Mesenchymal stem cell (in vitro differentiated cells and primary cell): ENCODE measurements at regions not wholly inside any gene's neighbourhood (a gene's known extent, or its start where the extent isn't known, plus 50 kb on each side); places are given as distances from the start of the nearest gene placed in this dataset.

Experiments used
- DNase-seq: peaks from one replicate; pipeline ENCODE4 v3.0.0-alpha.2; 2013
- H2AFZ ChIP-seq: one replicate; pipeline ENCODE4 v1.6.1; 2013; ENCODE audit warnings: low read depth, mild to moderate bottlenecking, control low read depth, inconsistent platforms, low read length, moderate library complexity
- H2AK5ac ChIP-seq: 2 replicates; pipeline ENCODE4 v1.6.1; 2013; ENCODE audit warnings: low read length, moderate library complexity, mild to moderate bottlenecking, inconsistent platforms; ENCODE audit not compliant: severe bottlenecking
- H2BK120ac ChIP-seq: one replicate; pipeline ENCODE4 v1.6.1; 2013; ENCODE audit warnings: low read depth, mild to moderate bottlenecking, inconsistent platforms, low read length, moderate library complexity
- H2BK12ac ChIP-seq, 2 experiments: one replicate each; pipeline ENCODE4 v1.6.1; 2013; ENCODE audit warnings: inconsistent platforms in 2 of 2, low read length in 2 of 2, mild to moderate bottlenecking in 2 of 2, moderate library complexity in 2 of 2, control low read depth in 1 of 2
- H2BK15ac ChIP-seq: one replicate; pipeline ENCODE4 v1.6.1; 2013; ENCODE audit warnings: mild to moderate bottlenecking, low read depth, inconsistent platforms; ENCODE audit not compliant: poor library complexity, severe bottlenecking
- H2BK5ac ChIP-seq: 2 replicates; pipeline ENCODE4 v1.6.1; 2013; ENCODE audit warnings: low read depth, mild to moderate bottlenecking, low read length, control low read depth, inconsistent platforms; ENCODE audit not compliant: poor library complexity, severe bottlenecking
- H3K14ac ChIP-seq, 2 experiments: one replicate each; pipeline ENCODE4 v1.6.1; 2013; ENCODE audit warnings: inconsistent platforms in 2 of 2, low read length in 2 of 2, control low read depth in 1 of 2, mild to moderate bottlenecking in 1 of 2, moderate library complexity in 1 of 2
- H3K18ac ChIP-seq, 2 experiments: one replicate each; pipeline ENCODE4 v1.6.1; 2013; ENCODE audit warnings: inconsistent platforms in 2 of 2, low read length in 2 of 2, control low read depth in 1 of 2, low read depth in 1 of 2, mild to moderate bottlenecking in 1 of 2
- H3K23ac ChIP-seq, 2 experiments: one replicate each; pipeline ENCODE4 v1.6.1; 2013; ENCODE audit warnings: inconsistent platforms in 2 of 2, low read length in 2 of 2, mild to moderate bottlenecking in 2 of 2, moderate library complexity in 2 of 2, control low read depth in 1 of 2
- H3K27ac ChIP-seq: 2 replicates; pipeline ENCODE4 v1.5.1; 2013; ENCODE audit warnings: mild to moderate bottlenecking, moderate library complexity, low read length, control low read depth, inconsistent platforms; ENCODE audit not compliant: poor library complexity, severe bottlenecking
- H3K27me3 ChIP-seq, 2 experiments: 2 replicates each; pipeline versions ENCODE4 v1.6.1 to v1.7.0; 2013; ENCODE audit warnings: low read length in 2 of 2, mild to moderate bottlenecking in 2 of 2, moderate library complexity in 2 of 2, control low read depth in 1 of 2, inconsistent platforms in 1 of 2; ENCODE audit not compliant: control insufficient read depth in 1 of 2, insufficient read depth in 1 of 2
- H3K36me3 ChIP-seq, 2 experiments: 2 replicates each; pipeline versions ENCODE4 v1.6.1 to v1.7.0; 2013; ENCODE audit warnings: low read length in 2 of 2, control low read depth in 1 of 2, inconsistent platforms in 1 of 2, low read depth in 1 of 2, mild to moderate bottlenecking in 1 of 2; ENCODE audit not compliant: insufficient read depth in 2 of 2, control insufficient read depth in 1 of 2
- H3K4ac ChIP-seq, 2 experiments: one replicate each; pipeline ENCODE4 v1.6.1; 2013; ENCODE audit warnings: inconsistent platforms in 2 of 2, low read length in 2 of 2, mild to moderate bottlenecking in 2 of 2, moderate library complexity in 2 of 2, control low read depth in 1 of 2, low read depth in 1 of 2
- H3K4me1 ChIP-seq: 2 replicates; pipeline ENCODE4 v1.6.1; 2013; ENCODE audit warnings: low read depth, low read length, control low read depth; ENCODE audit not compliant: control insufficient read depth, insufficient read depth
- H3K4me2 ChIP-seq: 2 replicates; pipeline ENCODE4 v1.6.1; 2013; ENCODE audit warnings: low read length, mild to moderate bottlenecking, inconsistent platforms; ENCODE audit not compliant: poor library complexity, severe bottlenecking
- H3K4me3 ChIP-seq, 2 experiments: 2 replicates each; pipeline versions ENCODE4 v1.5.1 to v1.7.0; 2013; ENCODE audit warnings: low read length in 2 of 2, mild to moderate bottlenecking in 2 of 2, control low read depth in 1 of 2, low read depth in 1 of 2; ENCODE audit not compliant: insufficient read depth in 1 of 2
- H3K79me1 ChIP-seq: replicated peaks from 2 replicates; pipeline ENCODE4 v1.6.1; 2013; ENCODE audit warnings: mild to moderate bottlenecking, control low read depth, low read length, inconsistent platforms; ENCODE audit not compliant: poor library complexity, severe bottlenecking
- H3K9ac ChIP-seq: 2 replicates; pipeline ENCODE4 v1.7.0; 2013; ENCODE audit warnings: mild to moderate bottlenecking, low read length, moderate library complexity
- H3K9me3 ChIP-seq: 2 replicates; pipeline ENCODE4 v1.7.0; 2013; ENCODE audit warnings: mild to moderate bottlenecking, low read length; ENCODE audit not compliant: control insufficient read depth
- H4K8ac ChIP-seq: one replicate; pipeline ENCODE4 v1.6.1; 2013; ENCODE audit warnings: inconsistent platforms, mild to moderate bottlenecking, low read length, moderate library complexity
- H4K91ac ChIP-seq: one replicate; pipeline ENCODE4 v1.6.1; 2013; ENCODE audit warnings: mild to moderate bottlenecking, low read length, inconsistent platforms
- WGBS: methylation state at CpG from one replicate; pipeline ENCODE4 v1.1.7; 2013; ENCODE audit warnings: mixed read lengths; 5-methylcytosine and 5-hydroxymethylcytosine counted together

- Histone ChIP-seq H3K18ac (no peak overlapping the region), H2BK5ac (no peak overlapping the region), H2AK5ac (no peak overlapping the region), H3K4me1 (no peaks in the 10 kb centered on the region), H2BK120ac (no peak overlapping the region), H4K8ac (no peak overlapping the region), H3K27me3 (no peaks in the 10 kb centered on the region), H3K14ac (no peak overlapping the region), H3K4me2 (no peak overlapping the region), H3K9ac (no peak overlapping the region), H3K23ac (no peak overlapping the region), H2BK15ac (no peak overlapping the region), H3K9me3 (no peaks in the 10 kb centered on the region), H4K91ac (no peak overlapping the region), H2AFZ (no peak overlapping the region), H2BK12ac (no peak overlapping the region), H3K4me3 (no peak overlapping the region), H3K27ac (no peak overlapping the region), H3K79me1 (no peaks in the 10 kb centered on the region), H3K36me3 (no peaks in the 10 kb centered on the region), H3K4ac (no peak overlapping the region)
- DNase-seq: peak; percentile 44
Measured at GRCh38 chr6:74071214-74071613, 375.2 kb downstream of the CD109 start.

GRCh38 chr6:74070711-74071110 is 374.7 kb downstream of the CD109 start:
- Histone ChIP-seq H4K8ac (no peak overlapping the region), H3K27ac (no peak overlapping the region), H3K14ac (no peak overlapping the region), H3K4me3 (no peak overlapping the region), H3K4me1 (no peaks in the 10 kb centered on the region), H3K4ac (no peak overlapping the region), H2AFZ (no peak overlapping the region), H3K27me3 (no peaks in the 10 kb centered on the region), H3K4me2 (no peak overlapping the region), H3K23ac (no peak overlapping the region), H2BK12ac (no peak overlapping the region), H2AK5ac (no peak overlapping the region), H2BK5ac (no peak overlapping the region), H2BK15ac (no peak overlapping the region), H3K9ac (peak overlapping the region; percentile 23), H3K18ac (no peak overlapping the region), H2BK120ac (no peak overlapping the region), H3K79me1 (no peaks in the 10 kb centered on the region), H3K9me3 (no peaks in the 10 kb centered on the region), H3K36me3 (no peaks in the 10 kb centered on the region), H4K91ac (no peak overlapping the region)
- no CpG with 5 or more reads among the region's 1 CpG for WGBS
- no peak for DNase-seq

- 0% methylated on average over 1 of the region's 1 CpG for WGBS
- Histone ChIP-seq H2AFZ (no peak overlapping the region), H3K23ac (no peak overlapping the region)
Measured at GRCh38 chr6:74070091-74070490, 374.1 kb downstream of the CD109 start.

GRCh38 chr6:74069089-74069581 is 373.1 kb downstream of the CD109 start:
- H3K79me1 ChIP-seq: no peaks in the 10 kb centered on the region
- no peaks in the 10 kb centered on the region for H3K4me1 ChIP-seq
- no peak overlapping the region for H2AK5ac ChIP-seq
- H3K27me3 ChIP-seq: no peaks in the 10 kb centered on the region
- no peak overlapping the region for H3K14ac ChIP-seq
- no peaks in the 10 kb centered on the region for H3K9me3 ChIP-seq
- H3K18ac ChIP-seq: peak overlapping the region in 1 of 2 experiments; percentile 18
- H3K9ac ChIP-seq: peak overlapping the region; percentile 34
- H3K4me2 ChIP-seq: no peak overlapping the region
- peak overlapping the region; percentile 38 to 86 for H2BK12ac ChIP-seq
- WGBS: 100% methylated on average over 2 of the region's 4 CpGs
- DNase-seq: no peak
- H4K91ac ChIP-seq: no peak overlapping the region
- no peak overlapping the region for H2BK120ac ChIP-seq
- H2BK5ac ChIP-seq: no peak overlapping the region
- H3K23ac ChIP-seq: no peak overlapping the region
- H4K8ac ChIP-seq: no peak overlapping the region
- H3K4ac ChIP-seq: no peak overlapping the region
- no peak overlapping the region for H3K4me3 ChIP-seq
- H2AFZ ChIP-seq: peak overlapping the region; percentile 29
- H2BK15ac ChIP-seq: no peak overlapping the region
- no peaks in the 10 kb centered on the region for H3K36me3 ChIP-seq
- H3K27ac ChIP-seq: no peak overlapping the region

More at GRCh38 chr6:74070091-74070490, 374.1 kb downstream of the CD109 start:
- H3K14ac ChIP-seq: no peak overlapping the region
- H3K18ac ChIP-seq: no peak overlapping the region
- no peak overlapping the region for H2BK5ac ChIP-seq
- peak; percentile 51 for DNase-seq
- no peak overlapping the region for H2BK15ac ChIP-seq
- H3K36me3 ChIP-seq: no peaks in the 10 kb centered on the region
- no peak overlapping the region for H2BK120ac ChIP-seq
- H2AK5ac ChIP-seq: no peak overlapping the region
- H3K4me3 ChIP-seq: no peak overlapping the region
- H3K27me3 ChIP-seq: no peaks in the 10 kb centered on the region
- H3K9ac ChIP-seq: peak overlapping the region; percentile 23
- H3K4me2 ChIP-seq: no peak overlapping the region
- no peak overlapping the region for H3K4ac ChIP-seq
- no peak overlapping the region for H4K8ac ChIP-seq
- H3K79me1 ChIP-seq: no peaks in the 10 kb centered on the region
- H3K9me3 ChIP-seq: no peaks in the 10 kb centered on the region
- H3K4me1 ChIP-seq: no peaks in the 10 kb centered on the region
- H2BK12ac ChIP-seq: no peak overlapping the region
- no peak overlapping the region for H3K27ac ChIP-seq
- H4K91ac ChIP-seq: no peak overlapping the region
